PC-3 (cell line): ENCODE measurements at regions not wholly inside any gene's neighbourhood (a gene's known extent, or its start where the extent isn't known, plus 50 kb on each side); places are given as distances from the start of the nearest gene placed in this dataset.
"Not testable (repeated sequence)": the region's sequence is repeated elsewhere in the genome, so short reads cannot be mapped to it uniquely, and the experiment has no call there.

ENCODE experiments used
- ATAC-seq: fragments of 200-7000 bp; cut with Tn5 transposase; 2 replicates; pipeline ENCODE4 v1.9.1; 2020; ENCODE audit warnings: mild to moderate bottlenecking, moderate library complexity
- BruUV-seq: library from RNA; stranded (reverse); fragments of 400-500 nt; replicated peaks from 2 replicates; lab custom pipeline; 2021; lab: Mats Ljungman, UMichigan
- CTCF ChIA-PET: fragments of 300-600 bp; sonication (Branson Sonifier 250); formaldehyde crosslinking; loops from one replicate; lab custom pipeline; 2022; ENCODE audit warnings: antibody characterized with exemption; lab: Charles Lee
- POLR2A ChIA-PET: fragments of 300-600 bp; sonication (Branson Sonifier 250); formaldehyde crosslinking; loops from one replicate; lab custom pipeline; 2022; ENCODE audit warnings: antibody characterized with exemption; ENCODE audit not compliant: unreplicated experiment; lab: Charles Lee
- DNase-seq: peaks from one replicate; pipeline ENCODE4 v3.0.0-alpha.2; 2015
- H2AFZ ChIP-seq: fragments of 300-600 bp; sonication (generic); 2 replicates; pipeline ENCODE4 v1.6.0; 2016; ENCODE audit warnings: antibody characterized with exemption, low read length
- H3F3A ChIP-seq: fragments of 300-600 bp; sonication (generic); one replicate; pipeline ENCODE4 v1.6.0; 2017; ENCODE audit warnings: antibody characterized with exemption, low read length, control low read depth, mild to moderate bottlenecking; ENCODE audit not compliant: unreplicated experiment
- H3K27ac ChIP-seq: fragments of 300-600 bp; sonication (generic); 2 replicates; pipeline ENCODE4 v1.5.1; 2016; ENCODE audit warnings: mild to moderate bottlenecking, low read length
- H3K27me3 ChIP-seq: fragments of 300-600 bp; sonication (generic); 2 replicates; pipeline ENCODE4 v1.6.1; 2016; ENCODE audit warnings: low read length, mixed read lengths
- H3K36me3 ChIP-seq: fragments of 300-600 bp; sonication (generic); 2 replicates; pipeline ENCODE4 v1.6.1; 2016; ENCODE audit warnings: low read depth, mixed run types, low read length, mixed read lengths
- H3K4me1 ChIP-seq: fragments of 300-600 bp; sonication (generic); 2 replicates; pipeline ENCODE4 v1.5.1; 2016; ENCODE audit warnings: low read length; ENCODE audit not compliant: insufficient read depth
- H3K4me2 ChIP-seq: fragments of 300-600 bp; sonication (generic); 2 replicates; pipeline ENCODE4 v1.6.0; 2016; ENCODE audit warnings: low read length
- H3K4me3 ChIP-seq: fragments of 300-600 bp; sonication (generic); 2 replicates; pipeline ENCODE4 v1.5.1; 2016; ENCODE audit warnings: mild to moderate bottlenecking, low read length, mixed read lengths
- H3K79me2 ChIP-seq: fragments of 300-600 bp; sonication (generic); 2 replicates; pipeline ENCODE4 v1.6.1; 2017; ENCODE audit warnings: low read length, mixed read lengths
- H3K9ac ChIP-seq: fragments of 300-600 bp; sonication (generic); 2 replicates; pipeline ENCODE4 v1.6.0; 2016; ENCODE audit warnings: mild to moderate bottlenecking, low read length
- H3K9me2 ChIP-seq: fragments of 300-600 bp; sonication (generic); replicated peaks from 2 replicates; pipeline ENCODE4 v1.6.1; 2016; ENCODE audit warnings: mixed run types, low read length, mixed read lengths
- H3K9me3 ChIP-seq: fragments of 300-600 bp; sonication (generic); 2 replicates; pipeline ENCODE4 v1.6.1; 2016; ENCODE audit warnings: low read length, mixed read lengths
- H4K20me1 ChIP-seq: fragments of 300-600 bp; sonication (generic); 2 replicates; pipeline ENCODE4 v1.6.1; 2016; ENCODE audit warnings: low read length, mixed read lengths
- EZH2 ChIP-seq: fragments of 300-600 bp; sonication (generic); IDR thresholded peaks from one replicate; pipeline ENCODE4 v1.6.1; 2017; ENCODE audit warnings: antibody characterized with exemption, mild to moderate bottlenecking, low read length; ENCODE audit not compliant: unreplicated experiment
- EZH2phosphoT487 ChIP-seq: fragments of 300-600 bp; sonication (generic); IDR thresholded peaks from 2 replicates; pipeline ENCODE4 v1.6.1; 2018; ENCODE audit warnings: mild to moderate bottlenecking, antibody characterized with exemption, low read length, borderline replicate concordance
- intact Hi-C: fragments of 100-400 bp; cut with micrococcal nuclease; formaldehyde crosslinking; loops from 2 replicates; pipeline ENCODE4 v1.9.0; 2023
- TF ChIP-seq, protein P1 (sequence below): fragments of 300-600 bp; sonication (generic); conservative IDR thresholded peaks from 2 replicates; pipeline ENCODE4 v1.5.1; 2017; ENCODE audit warnings: antibody characterized with exemption, low read depth, mild to moderate bottlenecking, low read length

DNA sequence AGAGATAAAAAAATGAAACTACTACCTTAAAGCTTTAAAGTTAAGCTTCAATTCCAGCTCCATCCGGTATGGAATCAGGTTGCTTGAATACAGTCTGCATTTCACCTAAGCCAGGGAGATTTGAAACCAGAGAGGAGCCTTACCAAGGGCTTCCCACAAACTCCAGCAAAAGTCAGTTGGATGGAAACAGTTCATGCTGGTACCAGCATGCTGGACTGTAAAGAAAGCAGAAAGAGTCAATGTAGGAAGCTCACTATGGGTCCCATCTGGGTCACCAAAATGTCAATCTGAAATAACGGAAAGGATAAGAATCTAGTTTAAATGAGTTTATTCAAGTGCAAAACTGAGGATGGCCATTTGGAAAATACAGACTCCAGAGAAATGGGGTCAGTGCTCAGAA, 65.3 kb downstream of the CDO1 start:
- Histone ChIP-seq H3K4me3 (no peak overlapping the region), H3K4me1 (no peaks in the 10 kb centered on the region), H3K27me3 (peaks cover 43% of the 10 kb centered on the region), H3K9me3 (no peaks in the 10 kb centered on the region), H4K20me1 (no peaks in the 10 kb centered on the region), H3K36me3 (no peaks in the 10 kb centered on the region), H3F3A (no peaks in the 10 kb centered on the region), H3K79me2 (no peaks in the 10 kb centered on the region), H3K27ac (no peak overlapping the region), H3K9ac (no peak overlapping the region), H3K9me2 (no peaks in the 10 kb centered on the region), H3K4me2 (no peak overlapping the region), H2AFZ (no peak overlapping the region)
- ChIA-PET POLR2A (no interaction called here), CTCF (no interaction called here)
- no peak for ATAC-seq
- BruUV-seq: no TSS peak
- no peak for DNase-seq
- TF ChIP-seq, protein P1, sequence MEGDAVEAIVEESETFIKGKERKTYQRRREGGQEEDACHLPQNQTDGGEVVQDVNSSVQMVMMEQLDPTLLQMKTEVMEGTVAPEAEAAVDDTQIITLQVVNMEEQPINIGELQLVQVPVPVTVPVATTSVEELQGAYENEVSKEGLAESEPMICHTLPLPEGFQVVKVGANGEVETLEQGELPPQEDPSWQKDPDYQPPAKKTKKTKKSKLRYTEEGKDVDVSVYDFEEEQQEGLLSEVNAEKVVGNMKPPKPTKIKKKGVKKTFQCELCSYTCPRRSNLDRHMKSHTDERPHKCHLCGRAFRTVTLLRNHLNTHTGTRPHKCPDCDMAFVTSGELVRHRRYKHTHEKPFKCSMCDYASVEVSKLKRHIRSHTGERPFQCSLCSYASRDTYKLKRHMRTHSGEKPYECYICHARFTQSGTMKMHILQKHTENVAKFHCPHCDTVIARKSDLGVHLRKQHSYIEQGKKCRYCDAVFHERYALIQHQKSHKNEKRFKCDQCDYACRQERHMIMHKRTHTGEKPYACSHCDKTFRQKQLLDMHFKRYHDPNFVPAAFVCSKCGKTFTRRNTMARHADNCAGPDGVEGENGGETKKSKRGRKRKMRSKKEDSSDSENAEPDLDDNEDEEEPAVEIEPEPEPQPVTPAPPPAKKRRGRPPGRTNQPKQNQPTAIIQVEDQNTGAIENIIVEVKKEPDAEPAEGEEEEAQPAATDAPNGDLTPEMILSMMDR: no peak
- TF ChIP-seq EZH2 (no peak), EZH2phosphoT487 (no peak)
- intact Hi-C loops: no loop called here

- no peak overlapping the region for H3K4me3 ChIP-seq
- ATAC-seq: no peak
These were observed 67.4 kb downstream of the CDO1 start for GRCh38 chr5:115749016-115749415.

GRCh38 chr5:115739245-115739644, 77.2 kb downstream of the CDO1 start:
- H3K9ac ChIP-seq, intact Hi-C loops, H3K27ac ChIP-seq, ATAC-seq, H3K36me3 ChIP-seq, H3K9me2 ChIP-seq, H2AFZ ChIP-seq, H3K4me3 ChIP-seq, H3F3A ChIP-seq, BruUV-seq, H3K4me2 ChIP-seq, POLR2A ChIA-PET, CTCF ChIA-PET, H3K79me2 ChIP-seq, H4K20me1 ChIP-seq, H3K4me1 ChIP-seq, DNase-seq, H3K9me3 ChIP-seq: not testable (repeated sequence)
- peaks cover 56% of the 10 kb centered on the region for H3K27me3 ChIP-seq

More at GRCh38 chr5:115749016-115749415, 67.4 kb downstream of the CDO1 start:
- no peaks in the 10 kb centered on the region for H4K20me1 ChIP-seq
- no peaks in the 10 kb centered on the region for H3K9me2 ChIP-seq
- no peak overlapping the region for H3K27ac ChIP-seq
- ChIA-PET CTCF (no interaction called here), POLR2A (no interaction called here)
- H3K36me3 ChIP-seq: no peaks in the 10 kb centered on the region
- H3K79me2 ChIP-seq: no peaks in the 10 kb centered on the region
- no peak overlapping the region for H3K9ac ChIP-seq
- intact Hi-C loops: no loop called here
- no peaks in the 10 kb centered on the region for H3K9me3 ChIP-seq
- no peaks in the 10 kb centered on the region for H3F3A ChIP-seq
- no peak overlapping the region for H2AFZ ChIP-seq
- no TSS peak for BruUV-seq
- no peak overlapping the region for H3K4me2 ChIP-seq
- no peaks in the 10 kb centered on the region for H3K4me1 ChIP-seq
- peaks cover 37% of the 10 kb centered on the region for H3K27me3 ChIP-seq
- no peak for TF ChIP-seq EZH2
- no peak for TF ChIP-seq EZH2phosphoT487
- TF ChIP-seq, protein P1: no peak
- DNase-seq: peak; percentile 6
